Nephron progenitor cell (in vitro differentiated cells): ENCODE measurements at regions not wholly inside any gene's neighbourhood (a gene's known extent, or its start where the extent isn't known, plus 50 kb on each side); places are given as distances from the start of the nearest gene placed in this dataset.

Experiments used
- DNase-seq: peaks from one replicate; pipeline ENCODE4 v3.0.0; 2021
- H3K27ac Mint-ChIP-seq: 2 replicates; pipeline ENCODE4 v1.8.0; 2021; ENCODE audit warnings: mild to moderate bottlenecking, moderate library complexity, mixed read lengths
- H3K27me3 Mint-ChIP-seq: 2 replicates; pipeline ENCODE4 v1.8.0; 2021; ENCODE audit warnings: mild to moderate bottlenecking, low read depth, mixed read lengths; ENCODE audit not compliant: poor library complexity
- H3K36me3 Mint-ChIP-seq: 2 replicates; pipeline ENCODE4 v1.8.0; 2021; ENCODE audit warnings: low read depth, mixed read lengths
- H3K4me1 Mint-ChIP-seq: 2 replicates; pipeline ENCODE4 v1.8.0; 2021; ENCODE audit warnings: mixed read lengths
- H3K4me3 Mint-ChIP-seq: 2 replicates; pipeline ENCODE4 v1.8.0; 2021; ENCODE audit warnings: mild to moderate bottlenecking, moderate library complexity, mixed read lengths
- H3K9me3 Mint-ChIP-seq: 2 replicates; pipeline ENCODE4 v1.8.0; 2021; ENCODE audit warnings: mild to moderate bottlenecking, moderate library complexity, mixed read lengths
- TF ChIP-seq, protein P1 (sequence below): fragments of 200-600 bp; sonication (generic); IDR thresholded peaks from 2 replicates; pipeline ENCODE4 v1.5.0; 2021; ENCODE audit warnings: antibody characterized with exemption

DNA sequence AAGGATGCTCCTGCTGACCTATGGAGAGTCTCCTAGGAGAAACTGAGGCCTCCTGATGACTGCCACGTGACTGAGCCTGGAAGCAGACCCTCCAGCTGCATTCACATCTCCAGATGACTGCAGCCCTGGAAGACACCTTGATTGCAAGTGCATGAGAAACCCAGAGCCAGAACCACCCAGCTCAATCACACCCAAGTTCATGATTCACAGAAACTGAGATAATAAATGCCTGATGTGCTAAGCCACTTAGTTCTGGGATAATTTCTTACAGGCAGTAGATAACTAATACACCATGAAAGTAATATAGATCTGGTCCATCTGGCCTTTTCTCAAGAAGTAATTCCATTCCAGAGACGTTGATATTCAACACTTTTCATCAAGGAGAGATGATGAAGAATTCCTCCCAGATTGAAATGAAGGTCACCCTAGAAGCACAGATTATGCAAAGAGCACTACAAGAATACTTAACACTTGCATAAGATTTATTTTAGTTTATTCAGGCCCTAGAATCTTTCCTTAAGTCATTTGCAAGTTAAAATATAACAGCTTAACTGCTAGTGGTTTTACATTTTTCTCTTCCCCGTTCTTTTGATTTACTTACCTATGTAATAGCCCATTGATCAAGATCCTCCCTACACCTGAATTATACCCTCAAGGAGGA lies 208.2 kb upstream of the INHBA start:
- no peak overlapping the region for H3K4me3 Mint-ChIP-seq
- TF ChIP-seq, protein P1, sequence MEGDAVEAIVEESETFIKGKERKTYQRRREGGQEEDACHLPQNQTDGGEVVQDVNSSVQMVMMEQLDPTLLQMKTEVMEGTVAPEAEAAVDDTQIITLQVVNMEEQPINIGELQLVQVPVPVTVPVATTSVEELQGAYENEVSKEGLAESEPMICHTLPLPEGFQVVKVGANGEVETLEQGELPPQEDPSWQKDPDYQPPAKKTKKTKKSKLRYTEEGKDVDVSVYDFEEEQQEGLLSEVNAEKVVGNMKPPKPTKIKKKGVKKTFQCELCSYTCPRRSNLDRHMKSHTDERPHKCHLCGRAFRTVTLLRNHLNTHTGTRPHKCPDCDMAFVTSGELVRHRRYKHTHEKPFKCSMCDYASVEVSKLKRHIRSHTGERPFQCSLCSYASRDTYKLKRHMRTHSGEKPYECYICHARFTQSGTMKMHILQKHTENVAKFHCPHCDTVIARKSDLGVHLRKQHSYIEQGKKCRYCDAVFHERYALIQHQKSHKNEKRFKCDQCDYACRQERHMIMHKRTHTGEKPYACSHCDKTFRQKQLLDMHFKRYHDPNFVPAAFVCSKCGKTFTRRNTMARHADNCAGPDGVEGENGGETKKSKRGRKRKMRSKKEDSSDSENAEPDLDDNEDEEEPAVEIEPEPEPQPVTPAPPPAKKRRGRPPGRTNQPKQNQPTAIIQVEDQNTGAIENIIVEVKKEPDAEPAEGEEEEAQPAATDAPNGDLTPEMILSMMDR = no peak
- peaks cover 12% of the 10 kb centered on the region for H3K9me3 Mint-ChIP-seq
- no peaks in the 10 kb centered on the region for H3K4me1 Mint-ChIP-seq
- no peaks in the 10 kb centered on the region for H3K36me3 Mint-ChIP-seq
- H3K27ac Mint-ChIP-seq = no peak overlapping the region
- no peak for DNase-seq
- H3K27me3 Mint-ChIP-seq = peaks cover 2% of the 10 kb centered on the region

DNA sequence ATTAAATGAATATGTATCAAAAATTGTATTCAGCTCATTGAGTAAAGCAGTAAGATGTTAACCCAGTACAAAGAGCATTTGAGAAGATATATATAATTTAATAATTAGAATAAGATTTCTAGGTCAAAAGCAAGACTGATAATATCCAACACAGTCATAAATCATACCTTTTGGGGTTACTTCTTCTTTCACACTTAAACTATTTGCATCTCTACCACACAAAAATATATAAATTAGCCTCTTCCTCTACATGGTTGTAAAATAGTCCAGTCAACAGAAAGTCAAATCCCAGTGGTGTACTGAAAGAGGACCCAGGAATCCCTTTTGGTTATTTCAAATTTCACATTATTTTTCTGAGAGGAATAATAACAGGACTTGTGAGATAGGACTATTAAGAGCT lies 204.6 kb upstream of the INHBA start:
- Mint-ChIP-seq H3K4me3 (no peak overlapping the region), H3K36me3 (peaks cover 6% of the 10 kb centered on the region), H3K4me1 (no peaks in the 10 kb centered on the region), H3K27me3 (peaks cover 2% of the 10 kb centered on the region), H3K27ac (no peak overlapping the region), H3K9me3 (peaks cover 40% of the 10 kb centered on the region)
- no peak for DNase-seq
- TF ChIP-seq, protein P1 = no peak

DNA sequence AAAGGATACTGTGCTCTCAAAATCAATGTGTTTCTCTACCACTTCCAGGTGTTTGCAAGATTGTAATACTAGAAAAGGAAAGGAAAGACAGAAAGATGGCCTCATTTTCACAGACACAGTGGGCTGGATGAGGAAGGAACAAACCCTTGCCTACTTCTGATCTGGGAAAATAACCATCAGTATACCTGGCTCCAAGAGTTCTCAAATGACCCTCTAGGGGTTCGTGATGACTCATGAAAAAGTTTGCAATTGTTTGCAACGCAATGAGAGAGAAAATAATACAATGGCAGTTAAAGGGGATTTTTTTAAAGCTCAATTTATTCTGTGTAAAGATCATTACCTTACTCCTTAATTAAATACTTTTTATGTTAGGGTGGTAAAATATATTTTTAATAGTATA lies 197.6 kb upstream of the INHBA start:
- no peak for DNase-seq
- TF ChIP-seq, protein P1 = no peak
- H3K27ac Mint-ChIP-seq = no peak overlapping the region
- peaks cover 23% of the 10 kb centered on the region for H3K9me3 Mint-ChIP-seq
- no peaks in the 10 kb centered on the region for H3K4me1 Mint-ChIP-seq
- peaks cover 3% of the 10 kb centered on the region for H3K27me3 Mint-ChIP-seq
- no peak overlapping the region for H3K4me3 Mint-ChIP-seq
- H3K36me3 Mint-ChIP-seq = peaks cover under 1% of the 10 kb centered on the region

DNA sequence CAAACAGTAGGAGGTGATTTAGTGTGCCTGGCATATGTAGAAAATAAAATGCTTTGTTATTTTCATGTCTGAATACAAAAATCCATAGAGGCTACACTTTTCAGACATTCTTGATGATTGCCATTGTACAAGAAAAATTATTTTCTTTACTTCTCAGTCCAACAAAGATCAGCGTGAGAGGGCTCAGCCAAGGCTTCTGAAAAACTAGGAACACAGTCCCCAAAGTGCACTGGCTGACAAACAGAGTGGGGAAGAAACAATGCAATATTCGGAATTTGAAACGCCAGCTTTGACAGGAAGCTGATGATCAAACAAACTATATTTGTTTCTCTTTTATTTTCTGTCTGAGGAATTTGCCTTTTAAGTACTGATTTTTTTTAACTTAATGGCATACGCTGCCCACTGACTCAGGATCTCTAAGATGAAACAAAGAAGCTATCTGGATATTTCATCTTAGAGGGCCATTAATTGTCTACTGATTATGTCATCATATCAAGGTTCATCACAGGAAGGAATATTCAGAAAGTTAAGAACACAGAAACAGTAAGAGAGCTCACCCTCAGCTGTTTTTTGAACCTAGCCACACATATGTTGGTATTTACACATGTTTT lies 197.0 kb upstream of the INHBA start:
- TF ChIP-seq, protein P1 = no peak
- Mint-ChIP-seq H3K36me3 (no peaks in the 10 kb centered on the region), H3K4me1 (no peaks in the 10 kb centered on the region), H3K27ac (no peak overlapping the region), H3K9me3 (peaks cover 17% of the 10 kb centered on the region), H3K27me3 (peaks cover 3% of the 10 kb centered on the region), H3K4me3 (no peak overlapping the region)
- no peak for DNase-seq

DNA sequence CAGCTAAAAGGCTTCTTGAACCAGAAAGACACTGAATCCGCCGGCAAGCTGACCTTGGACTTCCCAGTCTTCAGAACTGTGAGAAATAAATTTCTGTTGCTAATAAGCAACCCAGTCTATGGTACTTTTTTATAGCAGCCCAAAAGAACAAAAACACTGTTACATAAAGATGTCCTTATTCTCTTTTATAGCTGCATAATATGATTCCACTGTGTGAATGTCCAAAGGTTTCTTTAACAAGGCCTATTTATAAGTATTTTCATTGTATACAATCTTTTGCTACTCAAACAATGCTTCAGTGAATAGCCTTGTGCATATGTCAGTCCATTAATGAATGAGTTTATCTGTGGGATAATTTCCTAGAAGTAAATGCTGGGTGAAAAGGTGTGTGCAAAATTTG lies 190.8 kb upstream of the INHBA start:
- no peak for DNase-seq
- Mint-ChIP-seq H3K4me3 (no peak overlapping the region), H3K27me3 (peaks cover 10% of the 10 kb centered on the region), H3K36me3 (no peaks in the 10 kb centered on the region), H3K27ac (no peak overlapping the region), H3K9me3 (no peaks in the 10 kb centered on the region), H3K4me1 (no peaks in the 10 kb centered on the region)
- TF ChIP-seq, protein P1 = no peak
